ENCODE measurements at regions not wholly inside any gene's neighbourhood (a gene's known extent, or its start where the extent isn't known, plus 50 kb on each side); places are given as distances from the start of the nearest gene placed in this dataset.

- no peak overlapping the region for H3K27ac Mint-ChIP-seq
- peaks cover 7% of the 10 kb centered on the region for H3K27me3 Mint-ChIP-seq
- no peaks in the 10 kb centered on the region for H3K4me1 Mint-ChIP-seq (ENCODE audit: low read depth)
- no peak overlapping the region for H3K4me3 Mint-ChIP-seq (ENCODE audit: low read depth)
- TF ChIP-seq CTCF (IDR thresholded peaks at IDR 0.05; ENCODE audit: unreplicated experiment): no peak
- H3K36me3 Mint-ChIP-seq (ENCODE audit: insufficient read depth): no peaks in the 10 kb centered on the region
- no peak for DNase-seq (ENCODE audit: low spot score, unreplicated experiment)
- H3K9me3 Mint-ChIP-seq (ENCODE audit: low read depth): no peaks in the 10 kb centered on the region
Observed at GRCh38 chr3:33919312-33920120, 121.1 kb downstream of the PDCD6IP start.

- Mint-ChIP-seq H3K4me3 (ENCODE audit: low read depth) (no peak overlapping the region), H3K4me1 (ENCODE audit: low read depth) (no peaks in the 10 kb centered on the region), H3K36me3 (ENCODE audit: insufficient read depth) (no peaks in the 10 kb centered on the region), H3K9me3 (ENCODE audit: low read depth) (no peaks in the 10 kb centered on the region), H3K27me3 (peaks cover 11% of the 10 kb centered on the region), H3K27ac (no peak overlapping the region)
- DNase-seq (ENCODE audit: low spot score, unreplicated experiment): no peak
- TF ChIP-seq CTCF (IDR thresholded peaks at IDR 0.05; ENCODE audit: unreplicated experiment): no peak
Observed at GRCh38 chr3:33920511-33920910, 122.1 kb downstream of the PDCD6IP start.

GRCh38 chr3:33921608-33922007 is 123.2 kb downstream of the PDCD6IP start:
- peaks cover 8% of the 10 kb centered on the region for H3K27me3 Mint-ChIP-seq
- no peak for TF ChIP-seq CTCF (IDR thresholded peaks at IDR 0.05; ENCODE audit: unreplicated experiment)
- no peak overlapping the region for H3K27ac Mint-ChIP-seq
- no peak for DNase-seq (ENCODE audit: low spot score, unreplicated experiment)
- H3K36me3 Mint-ChIP-seq (ENCODE audit: insufficient read depth): no peaks in the 10 kb centered on the region
- H3K4me3 Mint-ChIP-seq (ENCODE audit: low read depth): no peak overlapping the region
- H3K9me3 Mint-ChIP-seq (ENCODE audit: low read depth): no peaks in the 10 kb centered on the region
- H3K4me1 Mint-ChIP-seq (ENCODE audit: low read depth): no peaks in the 10 kb centered on the region

DNA sequence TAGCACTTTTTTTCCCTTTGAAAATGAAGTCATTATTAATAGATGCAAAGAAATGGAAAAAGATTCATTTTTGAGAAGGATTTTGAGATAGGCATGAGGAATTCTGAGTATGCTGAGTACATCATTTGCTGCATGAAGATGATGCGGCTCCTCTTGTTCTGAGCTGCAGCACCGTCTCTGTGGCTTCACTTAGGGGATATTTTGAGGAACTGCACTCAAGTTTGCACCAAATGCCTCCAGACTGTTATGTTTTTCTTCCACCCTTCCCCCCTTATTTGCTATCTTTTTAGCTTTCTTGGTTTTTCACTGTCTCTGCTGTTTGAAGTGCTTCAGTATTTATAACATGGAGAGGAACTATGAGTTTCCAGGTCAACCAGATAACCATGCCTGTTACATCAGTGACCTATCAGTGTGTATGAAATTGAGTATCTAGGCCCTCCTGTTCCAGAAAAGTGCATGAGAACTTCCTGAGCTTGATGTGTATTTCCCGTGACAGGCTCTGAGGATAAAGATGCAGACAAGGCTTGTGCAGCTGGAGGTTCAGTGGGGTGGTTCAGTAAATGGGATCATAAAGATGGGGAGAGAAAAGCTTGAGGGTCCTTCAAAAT is 128.7 kb downstream of the PDCD6IP start:
- Mint-ChIP-seq H3K27ac (no peak overlapping the region), H3K4me1 (ENCODE audit: low read depth) (no peaks in the 10 kb centered on the region), H3K36me3 (ENCODE audit: insufficient read depth) (no peaks in the 10 kb centered on the region), H3K27me3 (peaks cover 13% of the 10 kb centered on the region), H3K4me3 (ENCODE audit: low read depth) (no peak overlapping the region), H3K9me3 (ENCODE audit: low read depth) (no peaks in the 10 kb centered on the region)
- no peak for DNase-seq (ENCODE audit: low spot score, unreplicated experiment)
- no peak for TF ChIP-seq CTCF (IDR thresholded peaks at IDR 0.05; ENCODE audit: unreplicated experiment)

- Mint-ChIP-seq H3K4me1 (ENCODE audit: low read depth) (no peaks in the 10 kb centered on the region), H3K9me3 (ENCODE audit: low read depth) (no peaks in the 10 kb centered on the region), H3K4me3 (ENCODE audit: low read depth) (no peak overlapping the region), H3K27ac (no peak overlapping the region), H3K36me3 (ENCODE audit: insufficient read depth) (no peaks in the 10 kb centered on the region), H3K27me3 (peaks cover 13% of the 10 kb centered on the region)
- DNase-seq (ENCODE audit: low spot score, unreplicated experiment): no peak
- no peak for TF ChIP-seq CTCF (IDR thresholded peaks at IDR 0.05; ENCODE audit: unreplicated experiment)
Observed at GRCh38 chr3:33929813-33930212, 131.4 kb downstream of the PDCD6IP start.
